GM19238 (cell line): ENCODE measurements at regions not wholly inside any gene's neighbourhood (a gene's known extent, or its start where the extent isn't known, plus 50 kb on each side); places are given as distances from the start of the nearest gene placed in this dataset.

ENCODE experiments used
- DNase-seq: peaks from one replicate; pipeline ENCODE4 v3.0.0; 2011; ENCODE audit warnings: low spot score; ENCODE audit not compliant: insufficient read length

DNA sequence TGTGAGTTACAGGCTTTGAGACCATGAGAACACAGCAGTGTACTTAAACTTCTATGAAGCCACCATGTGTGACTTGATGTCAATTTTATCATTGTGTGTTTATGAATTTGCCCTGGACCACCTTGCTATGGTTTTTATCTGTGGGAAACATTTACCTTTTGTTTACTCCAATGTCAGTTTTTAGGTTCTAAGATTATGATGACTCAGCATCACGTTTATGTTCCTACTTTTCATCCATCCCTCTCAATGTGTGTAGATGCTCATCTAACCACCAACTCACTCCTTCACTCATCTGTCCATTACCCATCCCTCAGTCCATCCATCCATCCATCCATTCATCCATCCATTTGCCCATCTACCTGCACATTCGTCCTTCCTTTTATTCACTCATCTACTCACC, 338.8 kb downstream of the MIAT start:
- DNase-seq: no peak

DNA sequence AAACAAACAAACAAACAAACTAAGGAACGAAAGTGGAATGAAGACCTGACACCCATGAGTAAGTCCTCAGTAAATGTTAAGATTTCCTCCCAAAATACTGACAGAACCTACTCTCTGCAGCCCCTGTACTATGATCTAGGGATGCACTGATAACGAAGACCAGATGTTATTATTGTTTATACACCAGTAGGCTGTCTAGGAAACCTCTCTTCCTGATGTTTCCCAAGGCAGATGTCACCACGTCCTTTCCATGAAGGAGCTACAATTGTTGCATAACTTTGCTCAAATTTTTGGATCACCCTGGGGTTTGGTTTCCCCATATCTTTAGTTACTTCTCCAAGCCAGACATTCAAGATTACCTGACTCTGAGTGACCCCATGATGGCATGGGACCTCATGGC, 340.7 kb downstream of the MIAT start:
- DNase-seq: no peak

DNA sequence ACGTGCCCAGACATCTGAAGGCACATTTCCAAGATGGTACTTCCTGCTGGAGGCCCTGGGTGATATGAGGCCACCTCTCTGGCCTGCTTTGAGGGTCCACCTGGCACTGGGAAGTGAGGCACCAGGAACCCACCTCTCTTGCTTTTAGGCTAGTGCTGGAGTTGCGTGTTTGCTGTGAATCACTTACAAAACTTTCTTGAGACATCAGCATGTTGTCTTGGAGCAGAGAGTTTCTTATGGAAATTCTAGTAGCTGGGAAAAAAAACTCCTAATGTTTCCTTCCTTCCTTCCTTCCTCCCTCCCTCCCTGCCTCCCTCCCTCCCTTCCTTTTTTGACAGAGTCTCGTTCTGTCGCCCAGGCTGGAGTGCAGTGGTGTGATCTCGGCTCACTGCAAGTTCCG, 341.3 kb downstream of the MIAT start:
- no peak for DNase-seq

DNA sequence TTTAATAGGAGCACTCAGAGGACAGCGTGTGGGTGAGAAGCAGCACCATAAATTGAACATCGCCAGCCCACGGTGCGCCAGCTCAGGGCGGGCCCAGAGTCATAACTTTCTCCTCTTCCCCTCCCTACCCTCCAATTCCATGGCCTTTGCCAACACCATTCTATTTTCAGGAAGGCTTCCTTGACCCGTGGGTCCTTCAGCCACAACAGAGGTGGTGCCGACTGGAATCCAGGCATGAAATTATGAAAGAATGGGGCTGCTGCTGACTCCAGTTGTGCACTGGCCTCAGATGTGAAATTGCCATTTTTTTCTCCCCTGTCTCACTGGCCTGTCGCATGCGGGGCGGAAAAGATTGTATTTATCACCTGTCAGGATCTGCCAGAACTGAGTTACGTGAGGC, 345.9 kb downstream of the MIAT start:
- no peak for DNase-seq

DNA sequence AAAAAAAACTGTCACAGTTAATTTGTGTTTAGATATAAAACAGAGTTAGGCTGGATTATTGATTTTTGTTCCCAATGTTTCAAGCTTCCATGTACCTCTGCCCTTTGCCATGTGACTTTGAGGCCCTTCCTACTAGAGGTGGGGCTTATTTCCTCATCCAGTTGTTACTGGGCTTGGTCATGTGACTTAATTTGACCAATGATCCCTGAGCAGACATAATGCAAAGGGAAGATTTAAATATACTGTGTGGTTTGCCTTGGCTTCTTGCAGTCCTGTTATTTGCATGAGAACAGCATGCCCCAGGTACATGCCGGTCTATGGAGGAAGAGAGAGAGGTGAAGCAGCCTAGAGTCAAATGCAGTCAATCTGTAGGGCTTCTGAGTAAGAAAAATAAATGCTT, 347.0 kb downstream of the MIAT start:
- no peak for DNase-seq

DNA sequence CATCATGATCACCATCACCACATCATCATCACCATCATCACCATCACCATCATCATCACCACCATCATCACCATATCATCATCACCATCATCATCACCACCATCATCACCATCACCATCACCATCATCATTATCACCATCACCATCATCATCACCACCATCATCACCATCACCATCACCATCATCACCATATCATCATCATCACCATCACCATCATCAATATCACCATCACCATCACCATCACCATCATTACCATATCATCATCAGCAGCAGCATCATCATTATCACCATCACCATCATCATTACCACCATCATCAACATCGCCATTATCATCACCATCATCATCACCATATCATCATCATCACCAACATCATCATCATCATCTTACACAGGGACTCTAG, 351.1 kb downstream of the MIAT start:
- no peak for DNase-seq

DNA sequence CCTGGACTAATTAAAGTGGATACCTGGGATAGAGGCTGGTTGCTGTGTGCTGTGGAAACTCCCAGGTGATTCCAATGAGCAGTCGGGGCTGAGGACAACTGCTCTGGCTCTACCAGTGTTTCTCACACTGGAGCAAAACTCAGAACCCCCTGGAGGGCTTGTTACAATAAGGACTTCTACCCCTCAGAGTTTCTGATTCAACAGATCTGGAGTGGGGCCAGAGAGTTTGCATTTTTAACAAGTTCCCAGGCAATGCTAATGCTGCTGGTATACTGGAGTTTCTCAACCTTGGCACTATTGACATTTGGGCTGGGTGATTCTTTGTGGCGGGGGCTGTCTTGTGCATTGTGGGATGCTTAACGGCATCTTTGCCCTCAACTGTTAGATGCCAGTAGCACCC, 353.7 kb downstream of the MIAT start:
- DNase-seq: no peak

DNA sequence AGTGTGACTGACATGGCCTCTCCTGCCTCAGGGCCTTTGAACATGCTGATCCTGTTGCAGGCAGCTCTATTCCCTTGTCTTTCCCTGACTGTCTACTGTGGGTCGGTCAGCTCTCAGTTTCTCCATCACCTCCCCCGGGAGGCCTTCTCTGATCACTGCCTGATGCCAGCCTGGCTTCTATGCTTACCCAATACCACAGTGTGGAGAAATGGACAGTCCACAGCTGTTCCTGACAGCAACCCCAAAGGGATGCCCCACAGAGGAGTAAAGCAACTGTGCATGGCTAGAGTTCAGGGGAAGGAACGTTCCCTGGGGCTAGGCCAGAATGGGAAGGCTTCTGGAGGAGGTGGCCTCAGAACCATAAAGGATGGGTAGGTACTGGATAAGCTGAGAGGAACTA, 354.3 kb downstream of the MIAT start:
- no peak for DNase-seq

DNA sequence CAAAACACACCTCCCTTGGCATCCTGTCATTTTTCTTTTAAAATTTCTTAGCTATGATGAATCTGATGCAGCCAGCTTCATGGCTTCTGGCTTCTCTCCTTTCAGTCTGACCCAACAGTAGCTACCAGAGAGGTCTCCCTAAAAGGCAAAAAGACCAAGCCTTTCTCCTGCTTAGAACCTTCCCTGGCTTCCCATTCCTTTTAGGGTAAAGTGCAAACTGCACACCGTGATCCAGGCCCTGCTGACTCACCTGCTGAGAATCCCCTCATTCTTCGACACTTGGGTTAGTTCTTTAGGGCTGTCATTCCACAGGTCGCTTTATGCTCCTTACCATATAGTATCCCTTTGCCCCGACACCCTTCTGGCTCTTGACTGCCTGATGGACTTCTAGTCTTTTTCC, 362.4 kb downstream of the MIAT start:
- no peak for DNase-seq

DNA sequence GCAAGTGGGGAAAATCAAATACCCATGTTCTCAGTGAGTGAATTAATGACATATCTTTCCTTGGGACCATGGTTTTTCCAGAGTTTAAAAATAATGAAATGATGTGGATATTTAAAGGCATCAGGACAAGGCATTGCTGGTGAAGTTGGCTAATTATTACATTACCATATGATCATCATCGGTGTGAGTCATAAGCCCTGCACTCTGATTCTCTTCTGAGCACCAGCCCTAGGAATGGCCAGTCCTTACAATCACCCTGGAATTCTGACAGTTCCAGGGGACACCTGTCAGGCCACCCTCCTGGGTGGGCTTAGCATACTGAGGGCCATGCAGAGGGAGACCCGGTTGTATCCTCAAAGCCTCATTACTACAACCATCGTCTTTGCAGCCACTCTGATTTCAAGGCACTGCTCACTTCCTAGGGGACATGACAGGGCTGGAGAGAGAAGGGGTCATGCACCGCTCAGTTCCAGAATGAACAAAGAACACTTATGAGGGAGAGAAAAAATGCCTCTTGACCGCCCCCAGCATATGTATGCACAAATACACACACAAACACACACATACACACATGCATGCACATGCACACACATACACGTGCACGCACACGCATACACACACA, 365.0 kb downstream of the MIAT start:
- no peak for DNase-seq

DNA sequence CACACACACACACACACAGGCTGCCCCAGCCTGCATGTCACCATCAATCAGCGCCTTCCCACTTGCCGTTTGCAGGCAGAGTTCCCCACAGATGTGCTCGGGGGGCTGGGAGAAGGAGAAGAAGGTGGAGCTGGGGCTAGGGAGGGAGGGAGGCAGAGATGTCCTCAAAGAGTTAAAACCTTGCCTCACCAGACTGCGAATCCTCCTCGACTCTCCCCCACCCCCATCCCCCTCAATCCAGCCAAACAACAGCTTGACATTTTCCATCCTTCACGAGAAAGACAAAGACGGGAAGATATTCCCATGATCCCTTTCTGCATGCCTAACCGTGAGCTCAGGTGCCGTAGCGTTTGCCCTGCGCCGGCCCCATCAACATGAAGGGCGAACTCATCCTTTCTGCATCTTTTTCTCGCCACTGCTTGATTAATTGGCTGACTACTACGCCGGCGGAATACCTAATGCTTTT, 365.5 kb downstream of the MIAT start:
- no peak for DNase-seq

DNA sequence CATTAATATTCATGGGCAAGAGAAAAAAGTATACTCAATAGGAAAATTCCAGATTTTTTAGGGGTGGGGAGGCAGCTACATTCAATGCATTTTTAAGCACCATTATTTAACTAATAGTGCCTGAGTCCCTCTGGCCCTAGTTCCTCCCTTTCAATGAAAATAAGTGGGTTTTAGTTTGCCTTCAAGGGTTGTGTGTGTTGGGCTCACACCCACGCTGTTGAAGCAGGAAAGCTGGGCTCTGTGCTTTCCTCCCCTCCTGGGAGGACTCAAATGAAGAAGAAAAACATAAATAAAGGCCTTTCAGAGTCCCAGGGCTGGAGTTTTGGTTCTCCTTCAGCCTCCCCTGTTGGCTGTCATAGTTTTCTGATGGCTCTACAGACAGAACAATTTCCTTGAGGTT, 366.2 kb downstream of the MIAT start:
- no peak for DNase-seq

DNA sequence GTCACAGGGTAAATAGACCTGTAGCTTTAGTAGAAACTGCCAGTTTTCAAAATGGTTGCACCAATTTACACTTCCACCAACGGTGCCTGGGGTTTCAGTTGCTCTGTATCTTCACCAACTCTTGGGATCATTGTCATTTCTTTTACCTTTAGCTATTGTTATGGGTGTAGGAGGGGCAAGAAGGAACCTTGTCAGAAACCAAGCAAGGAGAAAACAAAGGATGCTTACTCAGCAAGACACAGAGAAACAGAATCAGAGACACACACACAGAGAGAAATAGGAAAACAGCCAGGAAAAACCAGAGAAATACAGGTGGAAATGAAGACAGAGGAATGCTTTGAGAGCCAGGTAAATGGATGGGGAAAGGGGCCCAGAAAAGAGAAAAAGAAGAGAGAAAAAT, 367.6 kb downstream of the MIAT start:
- DNase-seq: no peak

DNA sequence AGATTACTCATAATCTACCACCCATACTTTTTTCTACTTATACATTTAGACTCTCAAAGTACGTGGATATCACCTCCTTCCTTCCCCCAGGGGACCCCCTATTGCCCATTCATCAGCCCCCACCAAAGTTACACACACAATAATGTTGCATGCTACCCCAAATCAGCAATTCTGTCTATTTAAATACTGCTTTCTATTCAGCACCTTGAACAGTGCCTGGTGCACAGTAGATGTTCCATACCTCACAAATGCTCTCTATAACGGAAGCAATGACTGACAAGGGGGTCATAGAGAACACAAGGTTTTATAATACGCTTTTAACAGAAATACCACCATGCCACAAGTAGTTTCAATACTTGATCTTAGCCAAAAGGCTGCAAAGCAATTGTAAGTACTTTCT, 370.7 kb downstream of the MIAT start:
- DNase-seq: no peak

DNA sequence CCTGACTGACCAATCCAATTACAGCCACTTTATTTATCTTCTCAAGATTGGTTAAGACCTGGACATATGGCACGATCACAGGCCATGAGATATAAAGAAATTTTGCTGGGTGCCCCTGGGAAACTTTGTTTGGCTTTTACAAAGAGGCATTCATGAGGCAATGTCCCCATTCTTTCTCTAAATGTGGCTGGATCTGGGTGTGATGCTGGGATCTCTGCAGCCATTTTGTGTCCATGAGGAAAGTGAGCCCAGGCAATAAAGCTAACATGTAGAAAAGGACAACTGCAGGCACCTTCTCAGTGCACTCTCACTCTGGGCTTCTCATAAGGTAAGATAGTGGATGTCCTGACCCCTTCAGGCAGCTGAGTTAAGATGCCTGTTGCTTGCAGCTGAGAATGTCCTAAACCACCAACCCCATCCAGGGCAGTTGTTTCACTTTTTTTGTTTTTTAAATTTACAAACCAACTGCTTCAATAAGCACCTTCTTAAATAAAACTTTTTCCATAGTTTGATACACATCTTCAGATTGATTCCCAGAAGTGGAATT, 372.3 kb downstream of the MIAT start:
- no peak for DNase-seq

DNA sequence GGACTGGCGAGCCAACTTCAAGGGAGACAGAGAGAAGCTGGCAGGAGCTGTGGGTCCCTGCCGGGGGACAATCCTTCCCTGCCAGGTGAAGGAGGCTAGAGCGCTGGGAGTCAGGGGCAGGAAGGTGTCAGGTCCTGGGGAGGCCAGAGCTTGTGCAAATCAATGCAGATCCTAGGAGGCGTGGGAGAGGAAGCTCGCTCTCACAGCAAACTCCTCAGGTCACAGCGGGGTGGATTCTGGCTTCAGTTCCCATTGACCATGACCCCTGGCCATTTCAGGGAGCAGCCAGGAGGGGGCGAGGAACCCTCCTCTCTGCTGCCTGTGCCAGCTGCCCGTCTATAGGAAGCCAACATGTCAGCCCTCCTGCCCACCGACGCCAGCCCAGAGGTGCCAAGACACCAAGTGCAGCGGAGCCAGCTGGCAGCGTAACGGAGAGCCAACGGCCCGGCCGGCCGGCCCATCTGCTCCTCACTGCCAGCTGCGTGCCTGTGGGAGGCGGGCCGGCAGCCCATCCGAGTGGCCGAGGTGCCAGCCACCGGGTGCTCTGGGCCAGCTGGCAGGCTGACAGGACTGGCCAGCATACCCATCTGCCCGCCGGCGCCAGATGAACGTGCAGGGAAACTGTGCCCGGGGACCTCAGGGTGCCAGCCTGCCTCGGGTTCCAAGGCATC, 374.8 kb downstream of the MIAT start:
- DNase-seq: no peak

DNA sequence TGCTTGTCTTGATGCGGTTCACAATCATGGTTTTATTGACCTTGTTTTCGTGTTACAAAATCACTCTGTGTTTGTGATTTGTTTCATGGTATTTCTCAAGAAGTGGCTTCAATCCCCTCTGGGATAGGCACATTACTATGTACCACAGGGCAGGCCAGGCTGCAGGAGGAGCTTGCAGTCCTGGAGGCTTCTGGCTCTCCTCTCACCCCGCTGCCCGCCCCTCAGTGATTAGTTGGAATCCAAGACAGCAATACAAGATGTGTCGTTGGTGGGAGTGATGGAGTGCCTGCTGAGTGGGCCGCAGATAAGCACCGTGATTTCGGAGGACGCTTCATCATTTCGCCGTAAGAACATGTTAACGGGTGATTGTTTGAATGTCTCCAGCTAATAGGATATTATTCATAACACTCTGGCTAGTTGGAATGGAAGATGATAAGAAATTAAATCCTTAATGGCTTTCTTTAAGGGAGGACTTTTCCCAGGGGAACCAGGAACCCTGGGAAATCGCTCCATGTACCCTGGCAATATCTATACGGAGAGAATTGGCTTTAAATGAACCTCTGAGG, 384.4 kb downstream of the MIAT start:
- DNase-seq: no peak

DNA sequence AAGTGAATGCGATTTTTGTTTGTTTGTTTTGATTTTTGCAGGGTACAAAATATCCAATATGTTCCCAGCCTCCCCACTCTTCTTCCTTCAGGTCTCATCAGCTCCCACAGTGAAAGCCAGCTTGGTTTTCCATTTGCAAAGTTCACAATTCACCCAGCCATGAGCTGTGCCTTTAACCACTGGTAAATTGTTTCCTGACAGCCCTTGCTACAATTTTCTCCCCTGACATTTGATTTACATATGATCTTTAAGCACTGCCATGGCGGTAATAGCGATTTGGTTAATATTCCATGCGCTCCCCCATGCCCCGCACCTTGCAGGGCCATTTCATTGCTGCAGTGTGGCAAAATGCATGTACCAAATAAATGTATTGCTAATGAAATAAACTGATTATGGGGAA, 385.9 kb downstream of the MIAT start:
- no peak for DNase-seq

DNA sequence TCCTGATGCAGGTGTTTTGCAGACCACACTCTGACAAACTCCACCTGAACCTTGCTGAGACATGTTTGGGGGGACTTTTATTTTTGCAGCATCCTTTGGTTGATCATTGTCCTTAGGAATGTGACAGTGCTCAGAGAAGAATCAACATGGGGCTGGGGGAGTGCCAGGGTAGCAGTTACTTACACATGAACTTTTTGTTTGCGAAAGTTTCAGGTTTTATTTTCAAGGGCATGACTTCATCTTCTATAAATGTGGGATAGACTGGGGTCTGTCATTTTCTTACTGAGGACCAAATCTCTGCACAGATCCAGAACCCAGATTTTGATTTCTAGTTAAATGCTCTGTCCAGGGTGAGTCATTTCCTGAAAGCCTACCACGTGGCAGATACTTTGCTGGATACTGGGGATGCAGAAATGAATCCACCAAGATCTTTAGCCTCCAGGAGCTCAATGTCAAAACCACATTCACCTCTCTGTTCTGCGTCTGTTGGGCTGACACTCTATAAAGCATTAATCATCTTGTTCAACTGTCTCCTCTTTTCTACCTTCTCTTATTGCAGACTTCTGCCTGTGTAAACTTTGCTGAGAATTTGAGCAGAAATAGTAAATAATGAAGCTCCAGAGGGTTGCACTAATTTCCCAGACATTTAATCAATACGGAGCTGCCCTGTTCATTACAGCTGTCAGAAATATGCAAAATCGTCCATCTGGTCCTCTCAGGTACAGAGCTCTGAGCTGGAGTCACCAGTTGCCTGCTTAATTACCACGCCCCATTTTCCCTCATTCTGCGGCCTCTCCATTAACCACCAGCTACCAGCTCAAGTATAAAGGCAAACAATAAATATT, 387.9 kb downstream of the MIAT start:
- no peak for DNase-seq

DNA sequence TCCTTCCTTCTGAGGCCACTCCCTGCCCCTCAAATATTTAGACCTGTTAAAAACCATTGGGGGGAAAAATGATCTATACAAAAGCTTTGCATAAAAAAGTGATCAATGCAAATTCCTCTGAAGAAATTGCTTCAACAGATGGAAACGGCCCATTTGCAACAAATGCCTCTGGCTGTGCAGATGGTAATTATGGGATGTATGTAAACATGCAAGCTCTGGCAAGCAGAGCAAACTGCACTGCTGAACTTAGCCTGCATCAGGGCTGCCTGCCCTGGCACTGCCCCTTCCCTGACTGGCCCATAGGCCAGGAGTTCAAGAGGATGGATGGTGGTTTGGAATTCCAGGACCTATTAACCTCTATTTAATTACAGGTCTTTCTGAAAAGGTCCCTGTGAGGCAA, 388.7 kb downstream of the MIAT start:
- no peak for DNase-seq

DNA sequence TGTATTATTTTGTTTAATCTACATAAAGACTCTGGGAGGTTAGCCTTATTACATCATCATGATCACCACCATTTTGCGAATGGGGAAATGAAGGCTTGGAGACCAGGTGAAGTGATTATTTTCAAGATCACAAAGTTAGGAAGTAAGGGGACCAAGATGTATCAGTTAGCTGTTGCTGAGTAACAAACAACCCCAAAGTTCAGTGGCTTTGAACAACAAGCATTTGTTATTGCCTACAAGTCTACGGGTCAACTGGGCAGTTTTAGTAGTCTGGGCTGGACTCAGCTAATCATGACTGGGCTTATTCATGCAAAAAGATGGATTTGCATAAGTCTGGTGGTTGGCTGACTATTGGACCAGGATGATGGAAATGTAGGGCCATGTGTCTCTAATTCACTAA, 389.2 kb downstream of the MIAT start:
- no peak for DNase-seq

DNA sequence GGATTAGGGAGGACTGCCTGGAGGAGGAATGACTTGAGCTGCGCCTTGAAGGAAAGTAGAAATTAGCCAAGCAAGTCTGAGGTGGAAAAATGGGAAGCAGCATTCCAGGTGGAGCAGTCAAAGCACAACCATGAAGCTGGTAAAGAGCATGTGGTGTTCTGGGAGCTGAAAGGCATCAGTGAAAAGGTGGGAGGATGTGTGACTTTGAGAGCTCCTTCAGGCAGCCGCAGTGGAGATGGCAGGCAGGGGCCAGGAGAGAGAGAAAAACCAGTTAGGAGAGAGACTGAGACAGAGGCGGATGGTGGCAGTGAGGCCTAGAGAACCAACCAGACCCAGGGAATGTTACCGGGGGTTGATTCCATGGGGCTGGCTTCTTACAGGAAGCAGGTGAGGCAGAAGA, 393.4 kb downstream of the MIAT start:
- no peak for DNase-seq
